T-helper 2 cell treated with Interferon-gamma antibody and Interleukin-4, amounts not matched to agents 5 μg/mL and 100 μg/mL, for 36 hours (primary cell): ENCODE measurements at regions not wholly inside any gene's neighbourhood (a gene's known extent, or its start where the extent isn't known, plus 50 kb on each side); places are given as distances from the start of the nearest gene placed in this dataset.

Experiments
- DNase-seq: peaks from one replicate; pipeline ENCODE4 v3.0.0; 2021; ENCODE audit warnings: low spot score
- H3K27ac Mint-ChIP-seq: one replicate; pipeline ENCODE4 v1.8.0; 2021; ENCODE audit warnings: mild to moderate bottlenecking, mixed read lengths
- H3K27me3 Mint-ChIP-seq: one replicate; pipeline ENCODE4 v1.8.0; 2021; ENCODE audit warnings: low read depth, mixed read lengths
- H3K36me3 Mint-ChIP-seq: one replicate; pipeline ENCODE4 v1.8.0; 2021; ENCODE audit warnings: low read depth, mixed read lengths
- H3K4me1 Mint-ChIP-seq: one replicate; pipeline ENCODE4 v1.8.0; 2021; ENCODE audit warnings: low read depth, mixed read lengths
- H3K4me3 Mint-ChIP-seq: one replicate; pipeline ENCODE4 v1.8.0; 2022; ENCODE audit warnings: mild to moderate bottlenecking, moderate library complexity, mixed read lengths
- H3K9me3 Mint-ChIP-seq: one replicate; pipeline ENCODE4 v1.8.0; 2021; ENCODE audit warnings: mixed read lengths

GRCh38 chr15:45743426-45744235 lies 108.8 kb downstream of the SQOR start:
- H3K9me3 Mint-ChIP-seq: no peaks in the 10 kb centered on the region
- H3K4me1 Mint-ChIP-seq: no peaks in the 10 kb centered on the region
- no peak overlapping the region for H3K4me3 Mint-ChIP-seq
- no peaks in the 10 kb centered on the region for H3K27me3 Mint-ChIP-seq
- H3K27ac Mint-ChIP-seq: no peak overlapping the region
- H3K36me3 Mint-ChIP-seq: no peaks in the 10 kb centered on the region
- no peak for DNase-seq

- no peaks in the 10 kb centered on the region for H3K27me3 Mint-ChIP-seq
- no peaks in the 10 kb centered on the region for H3K4me1 Mint-ChIP-seq
- no peak overlapping the region for H3K27ac Mint-ChIP-seq
- H3K9me3 Mint-ChIP-seq: no peaks in the 10 kb centered on the region
- no peak overlapping the region for H3K4me3 Mint-ChIP-seq
- H3K36me3 Mint-ChIP-seq: no peaks in the 10 kb centered on the region
- DNase-seq: no peak
These were observed 109.4 kb downstream of the SQOR start for GRCh38 chr15:45744236-45744589.

GRCh38 chr15:45747426-45747825 lies 112.6 kb downstream of the SQOR start:
- Mint-ChIP-seq H3K4me3 (no peak overlapping the region), H3K36me3 (no peaks in the 10 kb centered on the region), H3K4me1 (no peaks in the 10 kb centered on the region), H3K9me3 (no peaks in the 10 kb centered on the region), H3K27ac (no peak overlapping the region), H3K27me3 (no peaks in the 10 kb centered on the region)
- no peak for DNase-seq

GRCh38 chr15:45751629-45752028 lies 116.8 kb downstream of the SQOR start:
- no peaks in the 10 kb centered on the region for H3K9me3 Mint-ChIP-seq
- DNase-seq: no peak
- no peaks in the 10 kb centered on the region for H3K4me1 Mint-ChIP-seq
- H3K27me3 Mint-ChIP-seq: peaks cover 6% of the 10 kb centered on the region
- no peak overlapping the region for H3K4me3 Mint-ChIP-seq
- H3K27ac Mint-ChIP-seq: no peak overlapping the region
- H3K36me3 Mint-ChIP-seq: no peaks in the 10 kb centered on the region

GRCh38 chr15:45759936-45760335 lies 125.1 kb downstream of the SQOR start:
- Mint-ChIP-seq H3K36me3 (no peaks in the 10 kb centered on the region), H3K27ac (no peak overlapping the region), H3K27me3 (peaks cover 3% of the 10 kb centered on the region), H3K4me1 (no peaks in the 10 kb centered on the region), H3K9me3 (no peaks in the 10 kb centered on the region), H3K4me3 (no peak overlapping the region)
- DNase-seq: no peak

GRCh38 chr15:45762726-45763125 lies 127.9 kb downstream of the SQOR start:
- Mint-ChIP-seq H3K4me3 (no peak overlapping the region), H3K27ac (no peak overlapping the region), H3K27me3 (no peaks in the 10 kb centered on the region)

GRCh38 chr15:45763170-45763869 lies 128.5 kb downstream of the SQOR start:
- no peaks in the 10 kb centered on the region for H3K36me3 Mint-ChIP-seq
- no peak for DNase-seq
- no peaks in the 10 kb centered on the region for H3K9me3 Mint-ChIP-seq
- no peaks in the 10 kb centered on the region for H3K4me1 Mint-ChIP-seq
- no peaks in the 10 kb centered on the region for H3K27me3 Mint-ChIP-seq
- no peak overlapping the region for H3K27ac Mint-ChIP-seq
- no peak overlapping the region for H3K4me3 Mint-ChIP-seq

More at GRCh38 chr15:45762726-45763125, 127.9 kb downstream of the SQOR start:
- Mint-ChIP-seq H3K9me3 (no peaks in the 10 kb centered on the region), H3K4me1 (no peaks in the 10 kb centered on the region), H3K36me3 (no peaks in the 10 kb centered on the region)
- DNase-seq: no peak

GRCh38 chr15:45773149-45773548 lies 138.3 kb downstream of the SQOR start:
- Mint-ChIP-seq H3K4me3 (no peak overlapping the region), H3K9me3 (no peaks in the 10 kb centered on the region), H3K4me1 (no peaks in the 10 kb centered on the region), H3K27me3 (no peaks in the 10 kb centered on the region), H3K27ac (no peak overlapping the region), H3K36me3 (no peaks in the 10 kb centered on the region)
- DNase-seq: no peak

GRCh38 chr15:45776772-45777171 lies 141.9 kb downstream of the SQOR start:
- Mint-ChIP-seq H3K27ac (no peak overlapping the region), H3K36me3 (no peaks in the 10 kb centered on the region), H3K27me3 (no peaks in the 10 kb centered on the region), H3K4me1 (no peaks in the 10 kb centered on the region), H3K4me3 (no peak overlapping the region), H3K9me3 (no peaks in the 10 kb centered on the region)
- DNase-seq: no peak

- DNase-seq: no peak
- Mint-ChIP-seq H3K4me1 (no peaks in the 10 kb centered on the region), H3K27me3 (no peaks in the 10 kb centered on the region), H3K36me3 (no peaks in the 10 kb centered on the region), H3K9me3 (no peaks in the 10 kb centered on the region), H3K27ac (no peak overlapping the region), H3K4me3 (no peak overlapping the region)
These were observed 143.0 kb downstream of the SQOR start for GRCh38 chr15:45777781-45778180.

GRCh38 chr15:45780352-45780751 lies 145.5 kb downstream of the SQOR start:
- Mint-ChIP-seq H3K4me3 (no peak overlapping the region), H3K27me3 (no peaks in the 10 kb centered on the region), H3K36me3 (no peaks in the 10 kb centered on the region), H3K9me3 (no peaks in the 10 kb centered on the region), H3K27ac (no peak overlapping the region), H3K4me1 (no peaks in the 10 kb centered on the region)
- DNase-seq: no peak

- Mint-ChIP-seq H3K36me3 (no peaks in the 10 kb centered on the region), H3K4me1 (no peaks in the 10 kb centered on the region), H3K4me3 (no peak overlapping the region), H3K27ac (no peak overlapping the region), H3K9me3 (no peaks in the 10 kb centered on the region), H3K27me3 (no peaks in the 10 kb centered on the region)
- DNase-seq: no peak
These were observed 149.8 kb downstream of the SQOR start for GRCh38 chr15:45784656-45785055.

- H3K27me3 Mint-ChIP-seq: no peaks in the 10 kb centered on the region
- no peaks in the 10 kb centered on the region for H3K9me3 Mint-ChIP-seq
- no peaks in the 10 kb centered on the region for H3K4me1 Mint-ChIP-seq
- DNase-seq: no peak
- H3K36me3 Mint-ChIP-seq: no peaks in the 10 kb centered on the region
- no peak overlapping the region for H3K27ac Mint-ChIP-seq
- H3K4me3 Mint-ChIP-seq: no peak overlapping the region
These were observed 151.1 kb downstream of the SQOR start for GRCh38 chr15:45785897-45786296.

GRCh38 chr15:45790325-45790943 lies 155.6 kb downstream of the SQOR start:
- Mint-ChIP-seq H3K27ac (no peak overlapping the region), H3K9me3 (no peaks in the 10 kb centered on the region), H3K4me3 (no peak overlapping the region), H3K36me3 (no peaks in the 10 kb centered on the region), H3K27me3 (no peaks in the 10 kb centered on the region), H3K4me1 (no peaks in the 10 kb centered on the region)
- no peak for DNase-seq
